Right ventricle myocardium inferior (tissue), 1 donor: ENCODE measurements at regions not wholly inside any gene's neighbourhood (a gene's known extent, or its start where the extent isn't known, plus 50 kb on each side); places are given as distances from the start of the nearest gene placed in this dataset.
"Not testable (repeated sequence)": the region's sequence is repeated elsewhere in the genome, so short reads cannot be mapped to it uniquely, and the experiment has no call there.

Source experiments
- ATAC-seq: fragments of 200-7000 bp; cut with Tn5 transposase; one replicate; pipeline ENCODE4 v1.9.1; 2020; ENCODE audit warnings: mild to moderate bottlenecking, moderate library complexity
- DNase-seq: peaks from one replicate; pipeline ENCODE4 v3.0.0; 2021; ENCODE audit errors: missing footprints
- intact Hi-C: fragments of 100-400 bp; cut with DNase I; formaldehyde crosslinking; loops from one replicate; pipeline ENCODE4 v1.11.0; 2022
- donor health status: DM: no; HTN: yes; CAD: no; lungs with severe emphysema.

- no peak for DNase-seq
- no peak for ATAC-seq
Measured at GRCh38 chr4:159855731-159856130, 752.9 kb downstream of the RAPGEF2 start.

GRCh38 chr4:159856451-159856850 lies 753.6 kb downstream of the RAPGEF2 start:
- intact Hi-C loops, result no loop called here
- ATAC-seq, result no peak
- no peak for DNase-seq

More at GRCh38 chr4:159855731-159856130, 752.9 kb downstream of the RAPGEF2 start:
- intact Hi-C loops, result no loop called here

GRCh38 chr4:159859656-159860148 lies 756.8 kb downstream of the RAPGEF2 start:
- ATAC-seq, result no peak
- DNase-seq, result no peak
- intact Hi-C loops, result no loop called here

- ATAC-seq (no peak), DNase-seq (no peak)
- intact Hi-C loops, result no loop called here
Measured at GRCh38 chr4:159860945-159861344, 758.1 kb downstream of the RAPGEF2 start.

GRCh38 chr4:159864337-159864736 lies 761.5 kb downstream of the RAPGEF2 start:
- ATAC-seq, result no peak
- intact Hi-C loops, result no loop called here
- no peak for DNase-seq

- ATAC-seq (no peak), DNase-seq (no peak)
- intact Hi-C loops, result no loop called here
Measured at GRCh38 chr4:159867673-159868072, 764.8 kb downstream of the RAPGEF2 start.

- ATAC-seq, intact Hi-C loops, DNase-seq: not testable (repeated sequence)
Measured at GRCh38 chr4:159868936-159869335, 766.1 kb downstream of the RAPGEF2 start.

GRCh38 chr4:159871141-159871540 lies 768.3 kb downstream of the RAPGEF2 start:
- DNase-seq (no peak), ATAC-seq (no peak)
- intact Hi-C loops, result no loop called here

- DNase-seq, result no peak
- ATAC-seq, result no peak
- intact Hi-C loops, result no loop called here
Measured at GRCh38 chr4:159881158-159881557, 778.3 kb downstream of the RAPGEF2 start.

DNA sequence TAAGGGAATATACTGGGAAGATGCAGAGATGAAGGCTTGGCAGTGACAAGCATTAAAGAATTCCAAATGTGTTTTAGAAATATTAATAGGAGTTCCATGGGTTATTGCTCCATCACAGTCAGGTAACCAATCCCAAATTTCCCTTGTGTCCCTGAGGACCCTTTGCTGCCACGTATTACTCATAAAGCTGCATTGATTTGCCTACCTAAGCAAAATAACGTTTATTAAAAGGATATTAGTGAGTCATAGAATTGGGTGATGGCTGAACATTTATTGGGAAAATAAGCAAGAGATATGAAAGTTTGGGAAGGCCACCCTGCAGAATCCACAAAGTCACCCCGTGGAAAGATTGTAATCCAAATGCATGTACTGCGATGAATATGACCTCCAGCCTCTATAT lies 782.1 kb downstream of the RAPGEF2 start:
- DNase-seq (no peak), ATAC-seq (no peak)
- intact Hi-C loops, result no loop called here

GRCh38 chr4:159899596-159899995 lies 796.7 kb downstream of the RAPGEF2 start:
- ATAC-seq (no peak), DNase-seq (no peak)
- intact Hi-C loops, result no loop called here

DNA sequence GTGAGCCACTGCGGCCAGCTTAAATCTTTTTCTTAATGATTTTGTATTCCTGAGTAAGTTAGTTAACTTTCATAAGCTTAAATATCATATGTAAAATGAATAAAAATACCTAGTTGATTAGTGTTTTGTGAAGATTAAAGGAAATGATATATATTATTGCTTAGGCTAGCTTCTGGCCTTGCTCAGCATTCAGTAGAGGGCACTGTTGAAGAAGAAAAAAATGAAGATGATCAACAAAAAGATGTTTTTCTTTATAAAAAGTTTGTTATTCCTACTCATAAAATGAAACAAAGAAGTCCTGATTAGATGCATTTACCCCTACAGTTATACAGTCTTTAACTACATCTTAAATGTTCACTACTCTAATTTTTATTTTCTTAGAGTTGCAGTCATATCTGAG lies 797.7 kb downstream of the RAPGEF2 start:
- no peak for ATAC-seq

GRCh38 chr4:159902648-159903047 lies 799.8 kb downstream of the RAPGEF2 start:
- intact Hi-C loops, result no loop called here
- ATAC-seq (no peak), DNase-seq (no peak)

More for the DNA sequence above, 797.7 kb downstream of the RAPGEF2 start:
- intact Hi-C loops, result no loop called here
- no peak for DNase-seq

DNA sequence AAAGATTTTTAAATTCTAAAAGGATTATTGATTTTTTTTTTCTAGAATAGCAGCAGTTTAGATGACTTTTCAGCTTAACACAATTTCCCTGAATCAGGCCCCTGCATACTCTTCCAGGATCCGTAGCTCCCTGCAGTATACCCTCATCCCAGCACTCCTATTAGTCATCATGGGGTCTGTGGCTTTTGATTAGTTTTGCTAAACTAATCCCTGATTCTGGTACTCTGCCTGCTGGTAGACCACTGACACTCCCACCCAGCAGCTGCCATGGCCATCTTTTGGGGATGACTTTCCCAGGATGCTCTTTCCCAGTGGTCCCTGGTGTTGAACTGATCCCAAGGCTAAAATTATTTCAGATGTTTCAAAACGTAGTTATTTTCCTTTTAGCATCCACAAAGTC lies 802.0 kb downstream of the RAPGEF2 start:
- no peak for ATAC-seq
- no peak for DNase-seq
- intact Hi-C loops, result no loop called here

GRCh38 chr4:159906051-159906450 lies 803.2 kb downstream of the RAPGEF2 start:
- ATAC-seq (no peak), DNase-seq (no peak)
- intact Hi-C loops, result no loop called here

DNA sequence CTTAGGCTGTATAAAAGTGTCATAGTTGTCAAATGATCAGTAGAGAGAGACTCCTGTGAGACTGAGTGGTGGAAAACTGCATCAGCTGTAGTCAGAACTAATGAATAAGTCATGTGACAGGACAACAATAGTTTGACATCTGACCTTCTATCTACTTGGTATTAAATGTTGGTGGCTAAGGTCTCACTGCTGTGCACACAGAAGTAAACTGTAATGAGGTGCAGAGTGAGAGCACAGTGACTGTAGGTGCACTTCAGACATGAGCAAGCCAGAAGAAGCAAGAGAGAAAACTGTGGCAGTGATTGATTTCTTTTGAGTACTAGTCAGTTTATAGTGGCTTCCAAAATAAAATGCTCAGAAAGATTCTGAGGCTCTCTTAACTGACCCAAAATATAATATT lies 803.6 kb downstream of the RAPGEF2 start:
- DNase-seq (no peak), ATAC-seq (no peak)
- intact Hi-C loops, result no loop called here

DNA sequence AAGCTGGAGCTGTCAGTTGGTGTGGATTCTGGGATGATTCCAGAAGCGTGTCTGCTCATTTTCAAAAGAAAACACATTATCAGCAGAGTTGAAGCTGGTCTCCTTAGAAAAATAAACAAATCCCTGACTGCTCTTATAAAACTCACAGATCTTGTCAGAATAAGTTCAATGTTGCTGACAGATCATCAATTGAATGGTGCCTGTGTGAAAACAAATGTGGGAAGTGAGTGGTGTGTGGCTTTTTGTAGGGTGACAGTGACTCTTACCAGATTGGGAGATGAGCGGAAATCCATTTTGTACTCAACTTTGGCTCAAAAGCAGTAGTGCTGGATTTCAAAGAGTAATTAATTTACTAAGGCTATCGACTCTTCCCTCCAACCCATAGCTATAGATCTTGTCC lies 807.8 kb downstream of the RAPGEF2 start:
- no peak for ATAC-seq
- intact Hi-C loops, result no loop called here
- DNase-seq, result no peak

- intact Hi-C loops, result no loop called here
- ATAC-seq, result no peak
- DNase-seq, result no peak
Measured at GRCh38 chr4:159922119-159922518, 819.2 kb downstream of the RAPGEF2 start.

- ATAC-seq, result no peak
- DNase-seq, result no peak
- intact Hi-C loops, result no loop called here
Measured at GRCh38 chr4:159925770-159926169, 822.9 kb downstream of the RAPGEF2 start.

DNA sequence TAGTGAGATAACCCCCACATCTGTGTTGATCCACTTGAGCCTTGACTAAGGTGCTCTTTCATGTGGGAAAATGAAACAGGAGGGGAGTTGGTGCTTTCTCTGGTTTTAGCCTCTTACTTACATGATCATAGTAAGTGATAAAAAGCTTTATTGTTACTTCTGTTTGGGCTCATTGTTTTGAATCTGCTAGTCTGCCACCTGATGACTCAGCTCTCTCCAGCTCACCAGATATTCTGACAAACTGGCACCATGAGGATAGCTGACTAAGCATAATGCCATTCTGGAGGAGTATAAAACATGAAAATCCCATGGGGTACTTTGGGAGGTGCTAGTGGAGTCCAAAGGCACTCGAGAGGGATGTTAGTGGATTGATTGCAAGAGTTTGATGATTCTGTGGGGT lies 824.0 kb downstream of the RAPGEF2 start:
- intact Hi-C loops, result no loop called here
- no peak for DNase-seq
- no peak for ATAC-seq

- ATAC-seq (no peak), DNase-seq (no peak)
- intact Hi-C loops, result no loop called here
Measured at GRCh38 chr4:159927781-159928180, 824.9 kb downstream of the RAPGEF2 start.
